NCI-H2081 (cell line): ENCODE measurements at regions not wholly inside any gene's neighbourhood (a gene's known extent, or its start where the extent isn't known, plus 50 kb on each side); places are given as distances from the start of the nearest gene placed in this dataset.

Experiments used
- DNase-seq, 2 experiments: peaks; one replicate each; lab custom pipeline; 2025; lab: John Stamatoyannopoulos, UW

- DNase-seq: no peak
These were observed 258.6 kb downstream of the CBLN1 start for GRCh38 chr16:49023050-49023449.

- no peak for DNase-seq
These were observed 259.2 kb downstream of the CBLN1 start for GRCh38 chr16:49022351-49022963.

GRCh38 chr16:49021136-49021535 is 260.5 kb downstream of the CBLN1 start:
- no peak for DNase-seq

GRCh38 chr16:49020436-49020835 is 261.2 kb downstream of the CBLN1 start:
- no peak for DNase-seq

GRCh38 chr16:49019831-49020230 is 261.8 kb downstream of the CBLN1 start:
- DNase-seq: no peak

- DNase-seq: no peak
These were observed 262.5 kb downstream of the CBLN1 start for GRCh38 chr16:49019081-49019633.

- no peak for DNase-seq
These were observed 263.2 kb downstream of the CBLN1 start for GRCh38 chr16:49018259-49018931.

- no peak for DNase-seq
These were observed 264.1 kb downstream of the CBLN1 start for GRCh38 chr16:49017501-49017900.

- DNase-seq: no peak
These were observed 265.2 kb downstream of the CBLN1 start for GRCh38 chr16:49016461-49016860.

- DNase-seq: no peak
These were observed 266.4 kb downstream of the CBLN1 start for GRCh38 chr16:49015225-49015592.

GRCh38 chr16:49014277-49015224 is 267.1 kb downstream of the CBLN1 start:
- no peak for DNase-seq

GRCh38 chr16:49013727-49014080 is 267.9 kb downstream of the CBLN1 start:
- DNase-seq: no peak

GRCh38 chr16:49012961-49013726 is 268.5 kb downstream of the CBLN1 start:
- DNase-seq: no peak

GRCh38 chr16:49011901-49012300 is 269.7 kb downstream of the CBLN1 start:
- no peak for DNase-seq

GRCh38 chr16:49010879-49011278 is 270.8 kb downstream of the CBLN1 start:
- no peak for DNase-seq

GRCh38 chr16:49010396-49010795 is 271.2 kb downstream of the CBLN1 start:
- no peak for DNase-seq

GRCh38 chr16:49009204-49009603 is 272.4 kb downstream of the CBLN1 start:
- no peak for DNase-seq

GRCh38 chr16:49003992-49004391 is 277.6 kb downstream of the CBLN1 start:
- no peak for DNase-seq

- DNase-seq: no peak
These were observed 278.6 kb downstream of the CBLN1 start for GRCh38 chr16:49003022-49003421.

- peak in 1 of 2 experiments; percentile 2 for DNase-seq
These were observed 281.0 kb downstream of the CBLN1 start for GRCh38 chr16:49000594-49000993.

- DNase-seq: no peak
These were observed 282.1 kb downstream of the CBLN1 start for GRCh38 chr16:48999508-48999907.

- no peak for DNase-seq
These were observed 282.6 kb downstream of the CBLN1 start for GRCh38 chr16:48999044-48999443.
